ENCODE measurements at regions not wholly inside any gene's neighbourhood (a gene's known extent, or its start where the extent isn't known, plus 50 kb on each side); places are given as distances from the start of the nearest gene placed in this dataset.
A peak's percentile ranks its signal among the peaks of the same experiment; 100 is the strongest.

- no peaks in the 10 kb centered on the region for H3K4me1 ChIP-seq (ENCODE audit: control insufficient read depth in 3 of 3, insufficient read depth in 2 of 3, low read depth in 1 of 3, low read length in 2 of 3)
- no peak for DNase-seq
- H3K27ac ChIP-seq (ENCODE audit: low read depth in 1 of 3, low read length in 2 of 3) = no peak overlapping the region
- H3K36me3 ChIP-seq (ENCODE audit: control insufficient read depth in 3 of 3, insufficient read depth in 2 of 3, low read depth in 1 of 3, low read length in 3 of 3) = no peaks in the 10 kb centered on the region
- 84 to 98% (median 93%) methylated on average over 6 of the region's 6 CpGs for WGBS, 3 donors
- FAIRE-seq = no peak
- H3K9me3 ChIP-seq (ENCODE audit: control insufficient read depth in 2 of 2, insufficient read depth in 1 of 2, low read depth in 1 of 2, low read length in 1 of 2) = no peaks in the 10 kb centered on the region
- no peak overlapping the region for H3K4me3 ChIP-seq (ENCODE audit: low read depth in 1 of 3, low read length in 3 of 3)
- no peaks in the 10 kb centered on the region for H3K27me3 ChIP-seq (ENCODE audit: control insufficient read depth in 3 of 3, insufficient read depth in 3 of 3, low read length in 3 of 3)
Observed at GRCh38 chrX:46404774-46405173, 140.4 kb downstream of the ZNF674 start.

GRCh38 chrX:46400530-46401443, 144.4 kb downstream of the ZNF674 start:
- FAIRE-seq = no peak
- no peaks in the 10 kb centered on the region for H3K9me3 ChIP-seq (ENCODE audit: control insufficient read depth in 2 of 2, insufficient read depth in 1 of 2, low read depth in 1 of 2, low read length in 1 of 2)
- no peaks in the 10 kb centered on the region for H3K36me3 ChIP-seq (ENCODE audit: control insufficient read depth in 3 of 3, insufficient read depth in 2 of 3, low read depth in 1 of 3, low read length in 3 of 3)
- no peaks in the 10 kb centered on the region for H3K27me3 ChIP-seq (ENCODE audit: control insufficient read depth in 3 of 3, insufficient read depth in 3 of 3, low read length in 3 of 3)
- no peak overlapping the region for H3K27ac ChIP-seq (ENCODE audit: low read depth in 1 of 3, low read length in 2 of 3)
- H3K4me3 ChIP-seq (ENCODE audit: low read depth in 1 of 3, low read length in 3 of 3) = no peak overlapping the region
- no peak for DNase-seq
- no peaks in the 10 kb centered on the region for H3K4me1 ChIP-seq (ENCODE audit: control insufficient read depth in 3 of 3, insufficient read depth in 2 of 3, low read depth in 1 of 3, low read length in 2 of 3)
- WGBS, 3 donors = 75 to 89% (median 83%) methylated on average over 5 of the region's 5 CpGs

- Histone ChIP-seq H3K27me3 (ENCODE audit: control insufficient read depth in 3 of 3, insufficient read depth in 3 of 3, low read length in 3 of 3) (no peaks in the 10 kb centered on the region), H3K36me3 (ENCODE audit: control insufficient read depth in 3 of 3, insufficient read depth in 2 of 3, low read depth in 1 of 3, low read length in 3 of 3) (no peaks in the 10 kb centered on the region), H3K4me1 (ENCODE audit: control insufficient read depth in 3 of 3, insufficient read depth in 2 of 3, low read depth in 1 of 3, low read length in 2 of 3) (no peaks in the 10 kb centered on the region), H3K9me3 (ENCODE audit: control insufficient read depth in 2 of 2, insufficient read depth in 1 of 2, low read depth in 1 of 2, low read length in 1 of 2) (no peaks in the 10 kb centered on the region), H3K27ac (ENCODE audit: low read depth in 1 of 3, low read length in 2 of 3) (no peak overlapping the region), H3K4me3 (ENCODE audit: low read depth in 1 of 3, low read length in 3 of 3) (no peak overlapping the region)
- DNase-seq (no peak), FAIRE-seq (no peak)
- WGBS, 3 donors = 83 to 100% (median 90%) methylated on average over 1 of the region's 1 CpG
Observed at GRCh38 chrX:46398874-46399273, 146.3 kb downstream of the ZNF674 start.

GRCh38 chrX:46398126-46398525, 147.1 kb downstream of the ZNF674 start:
- peak in 1 of 2 donors; percentile 9 for DNase-seq
- no peaks in the 10 kb centered on the region for H3K4me1 ChIP-seq (ENCODE audit: control insufficient read depth in 3 of 3, insufficient read depth in 2 of 3, low read depth in 1 of 3, low read length in 2 of 3)
- no peaks in the 10 kb centered on the region for H3K36me3 ChIP-seq (ENCODE audit: control insufficient read depth in 3 of 3, insufficient read depth in 2 of 3, low read depth in 1 of 3, low read length in 3 of 3)
- WGBS, 3 donors = 32 to 41% (median 39%) methylated on average over 1 of the region's 1 CpG
- H3K27me3 ChIP-seq (ENCODE audit: control insufficient read depth in 3 of 3, insufficient read depth in 3 of 3, low read length in 3 of 3) = no peaks in the 10 kb centered on the region
- H3K4me3 ChIP-seq (ENCODE audit: low read depth in 1 of 3, low read length in 3 of 3) = no peak overlapping the region
- FAIRE-seq = no peak
- H3K27ac ChIP-seq (ENCODE audit: low read depth in 1 of 3, low read length in 2 of 3) = no peak overlapping the region
- H3K9me3 ChIP-seq (ENCODE audit: control insufficient read depth in 2 of 2, insufficient read depth in 1 of 2, low read depth in 1 of 2, low read length in 1 of 2) = no peaks in the 10 kb centered on the region

- no peaks in the 10 kb centered on the region for H3K36me3 ChIP-seq (ENCODE audit: control insufficient read depth in 3 of 3, insufficient read depth in 2 of 3, low read depth in 1 of 3, low read length in 3 of 3)
- no peak overlapping the region for H3K4me3 ChIP-seq (ENCODE audit: low read depth in 1 of 3, low read length in 3 of 3)
- DNase-seq (no peak), FAIRE-seq (no peak)
- H3K9me3 ChIP-seq (ENCODE audit: control insufficient read depth in 2 of 2, insufficient read depth in 1 of 2, low read depth in 1 of 2, low read length in 1 of 2) = peaks cover 0 to 3% of the 10 kb centered on the region in 2 donors
- no peaks in the 10 kb centered on the region for H3K4me1 ChIP-seq (ENCODE audit: control insufficient read depth in 3 of 3, insufficient read depth in 2 of 3, low read depth in 1 of 3, low read length in 2 of 3)
- no peaks in the 10 kb centered on the region for H3K27me3 ChIP-seq (ENCODE audit: control insufficient read depth in 3 of 3, insufficient read depth in 3 of 3, low read length in 3 of 3)
- no peak overlapping the region for H3K27ac ChIP-seq (ENCODE audit: low read depth in 1 of 3, low read length in 2 of 3)
Observed at GRCh38 chrX:46386511-46386910, 158.7 kb downstream of the ZNF674 start.

GRCh38 chrX:46383006-46383405, 162.2 kb downstream of the ZNF674 start:
- H3K9me3 ChIP-seq (ENCODE audit: control insufficient read depth in 2 of 2, insufficient read depth in 1 of 2, low read depth in 1 of 2, low read length in 1 of 2) = no peaks in the 10 kb centered on the region
- H3K36me3 ChIP-seq (ENCODE audit: control insufficient read depth in 3 of 3, insufficient read depth in 2 of 3, low read depth in 1 of 3, low read length in 3 of 3) = no peaks in the 10 kb centered on the region
- no peak for DNase-seq

GRCh38 chrX:46382595-46382994, 162.6 kb downstream of the ZNF674 start:
- no peak for FAIRE-seq

More at GRCh38 chrX:46383006-46383405, 162.2 kb downstream of the ZNF674 start:
- FAIRE-seq = no peak
- WGBS, 3 donors = 96 to 100% (median 100%) methylated on average over 2 of the region's 2 CpGs
- Histone ChIP-seq H3K4me3 (ENCODE audit: low read depth in 1 of 3, low read length in 3 of 3) (no peak overlapping the region), H3K27me3 (ENCODE audit: control insufficient read depth in 3 of 3, insufficient read depth in 3 of 3, low read length in 3 of 3) (no peaks in the 10 kb centered on the region), H3K27ac (ENCODE audit: low read depth in 1 of 3, low read length in 2 of 3) (no peak overlapping the region), H3K4me1 (ENCODE audit: control insufficient read depth in 3 of 3, insufficient read depth in 2 of 3, low read depth in 1 of 3, low read length in 2 of 3) (no peaks in the 10 kb centered on the region)

GRCh38 chrX:46381630-46382029, 163.6 kb downstream of the ZNF674 start:
- Histone ChIP-seq H3K36me3 (ENCODE audit: control insufficient read depth in 3 of 3, insufficient read depth in 2 of 3, low read depth in 1 of 3, low read length in 3 of 3) (no peaks in the 10 kb centered on the region), H3K27ac (ENCODE audit: low read depth in 1 of 3, low read length in 2 of 3) (no peak overlapping the region), H3K27me3 (ENCODE audit: control insufficient read depth in 3 of 3, insufficient read depth in 3 of 3, low read length in 3 of 3) (no peaks in the 10 kb centered on the region), H3K4me3 (ENCODE audit: low read depth in 1 of 3, low read length in 3 of 3) (no peak overlapping the region), H3K9me3 (ENCODE audit: control insufficient read depth in 2 of 2, insufficient read depth in 1 of 2, low read depth in 1 of 2, low read length in 1 of 2) (no peaks in the 10 kb centered on the region), H3K4me1 (ENCODE audit: control insufficient read depth in 3 of 3, insufficient read depth in 2 of 3, low read depth in 1 of 3, low read length in 2 of 3) (no peaks in the 10 kb centered on the region)
- 30 to 61% (median 38%) methylated on average over 2 of the region's 2 CpGs for WGBS, 3 donors
- FAIRE-seq (no peak), DNase-seq (no peak)

More at GRCh38 chrX:46382595-46382994, 162.6 kb downstream of the ZNF674 start:
- H3K27me3 ChIP-seq (ENCODE audit: control insufficient read depth in 3 of 3, insufficient read depth in 3 of 3, low read length in 3 of 3) = no peaks in the 10 kb centered on the region
- DNase-seq = no peak
- no peaks in the 10 kb centered on the region for H3K36me3 ChIP-seq (ENCODE audit: control insufficient read depth in 3 of 3, insufficient read depth in 2 of 3, low read depth in 1 of 3, low read length in 3 of 3)
- WGBS, 3 donors = 76 to 96% (median 91%) methylated on average over 2 of the region's 2 CpGs
- H3K4me1 ChIP-seq (ENCODE audit: control insufficient read depth in 3 of 3, insufficient read depth in 2 of 3, low read depth in 1 of 3, low read length in 2 of 3) = no peaks in the 10 kb centered on the region
- no peak overlapping the region for H3K4me3 ChIP-seq (ENCODE audit: low read depth in 1 of 3, low read length in 3 of 3)
- no peaks in the 10 kb centered on the region for H3K9me3 ChIP-seq (ENCODE audit: control insufficient read depth in 2 of 2, insufficient read depth in 1 of 2, low read depth in 1 of 2, low read length in 1 of 2)
- H3K27ac ChIP-seq (ENCODE audit: low read depth in 1 of 3, low read length in 2 of 3) = no peak overlapping the region
